Fibroblast of villous mesenchyme (primary cell): ENCODE measurements at regions not wholly inside any gene's neighbourhood (a gene's known extent, or its start where the extent isn't known, plus 50 kb on each side); places are given as distances from the start of the nearest gene placed in this dataset. TPM values are rescaled to one million over a fixed set of nuclear protein-coding genes. Genes with fewer than 3 reads are reported as not detected.

Source experiments
- DNase-seq: peaks from one replicate; pipeline ENCODE4 v3.0.0-alpha.2; 2010; ENCODE audit warnings: low read depth
- H3K4me3 ChIP-seq: 2 replicates; pipeline ENCODE4 v1.5.1; 2011; ENCODE audit warnings: low read depth, mild to moderate bottlenecking, low read length
- small RNA-seq: library from RNA; depleted of rRNA; stranded (forward); fragments of <200 nt; gene quantifications from one replicate; pipeline ENCODE3, GENCODE V24; 2012
- TF ChIP-seq, protein P1 (sequence below): IDR thresholded peaks from 2 replicates; pipeline ENCODE4 v1.5.1; 2012; ENCODE audit warnings: low read depth, mild to moderate bottlenecking, low read length; ENCODE audit not compliant: insufficient read depth

DNA sequence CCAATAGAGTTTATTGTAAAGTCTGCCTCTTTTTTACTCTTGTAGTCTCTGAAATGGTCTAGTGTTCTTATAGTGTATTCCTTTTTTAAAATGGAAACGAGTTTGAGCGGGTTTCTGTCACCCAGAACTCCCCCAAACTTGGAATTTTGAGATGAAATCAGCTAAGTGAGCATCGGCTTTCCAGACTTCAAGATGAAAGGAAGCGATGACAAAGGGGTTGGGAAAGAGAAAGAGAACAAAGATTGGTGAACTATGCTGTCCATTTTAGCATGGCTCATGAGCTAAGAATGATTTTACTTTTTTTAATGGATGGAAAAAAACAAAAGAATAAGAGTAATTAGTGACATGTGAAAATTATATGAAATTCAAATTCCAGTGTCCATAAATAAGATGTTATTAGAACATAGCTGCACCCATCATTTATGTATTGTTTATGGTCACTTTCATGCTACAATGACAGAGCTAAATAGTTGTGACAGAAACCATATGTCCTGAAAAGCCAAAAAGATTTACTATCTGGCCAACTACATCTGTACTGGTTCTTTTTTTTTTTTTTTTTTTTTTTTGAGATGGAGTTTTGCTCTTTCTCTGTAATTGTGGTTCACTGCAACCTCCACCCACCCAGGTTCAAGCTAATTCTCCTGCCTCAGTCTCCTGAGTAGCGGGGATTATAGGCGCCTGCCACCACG, 52.7 kb upstream of the PDZRN3 start:
- TF ChIP-seq, protein P1, sequence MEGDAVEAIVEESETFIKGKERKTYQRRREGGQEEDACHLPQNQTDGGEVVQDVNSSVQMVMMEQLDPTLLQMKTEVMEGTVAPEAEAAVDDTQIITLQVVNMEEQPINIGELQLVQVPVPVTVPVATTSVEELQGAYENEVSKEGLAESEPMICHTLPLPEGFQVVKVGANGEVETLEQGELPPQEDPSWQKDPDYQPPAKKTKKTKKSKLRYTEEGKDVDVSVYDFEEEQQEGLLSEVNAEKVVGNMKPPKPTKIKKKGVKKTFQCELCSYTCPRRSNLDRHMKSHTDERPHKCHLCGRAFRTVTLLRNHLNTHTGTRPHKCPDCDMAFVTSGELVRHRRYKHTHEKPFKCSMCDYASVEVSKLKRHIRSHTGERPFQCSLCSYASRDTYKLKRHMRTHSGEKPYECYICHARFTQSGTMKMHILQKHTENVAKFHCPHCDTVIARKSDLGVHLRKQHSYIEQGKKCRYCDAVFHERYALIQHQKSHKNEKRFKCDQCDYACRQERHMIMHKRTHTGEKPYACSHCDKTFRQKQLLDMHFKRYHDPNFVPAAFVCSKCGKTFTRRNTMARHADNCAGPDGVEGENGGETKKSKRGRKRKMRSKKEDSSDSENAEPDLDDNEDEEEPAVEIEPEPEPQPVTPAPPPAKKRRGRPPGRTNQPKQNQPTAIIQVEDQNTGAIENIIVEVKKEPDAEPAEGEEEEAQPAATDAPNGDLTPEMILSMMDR, result no peak
- DNase-seq, result no peak
- no peak overlapping the region for H3K4me3 ChIP-seq

Small RNA genes lying in the stretch of these regions (small RNA-seq; reads per million reads assigned to genes)
- not detected for gene RF00017
